Astrocyte of the cerebellum (primary cell): ENCODE measurements at regions not wholly inside any gene's neighbourhood (a gene's known extent, or its start where the extent isn't known, plus 50 kb on each side); places are given as distances from the start of the nearest gene placed in this dataset.
"Not testable (repeated sequence)": the region's sequence is repeated elsewhere in the genome, so short reads cannot be mapped to it uniquely, and the experiment has no call there.

ENCODE experiments used
- DNase-seq: peaks from one replicate; pipeline ENCODE4 v3.0.0-alpha.2; 2011; ENCODE audit warnings: low read depth
- H3K4me3 ChIP-seq: 2 replicates; pipeline ENCODE4 v1.5.1; 2011; ENCODE audit warnings: mild to moderate bottlenecking, low read depth, low read length, moderate library complexity
- CTCF ChIP-seq: IDR thresholded peaks from 2 replicates; pipeline ENCODE4 v1.5.1; 2012; ENCODE audit warnings: low read length, low read depth, moderate library complexity, mild to moderate bottlenecking; ENCODE audit errors: missing control alignments
- in situ Hi-C: cut with HindIII; loops from 2 replicates; pipeline ENCODE4 v1.10.0; 2017; ENCODE audit warnings: low sequenced_read_pairs

- no peak for TF ChIP-seq CTCF
- in situ Hi-C loops: no loop called here
- no peak overlapping the region for H3K4me3 ChIP-seq
- peak; percentile 94 for DNase-seq
Measured at GRCh38 chr10:47164126-47164799, 135.7 kb upstream of the GDF10 start.

GRCh38 chr10:47164800-47165128, 135.2 kb upstream of the GDF10 start:
- no peak overlapping the region for H3K4me3 ChIP-seq
- DNase-seq: no peak
- in situ Hi-C loops: no loop called here
- TF ChIP-seq CTCF: no peak

GRCh38 chr10:47165168-47165710, 134.8 kb upstream of the GDF10 start:
- TF ChIP-seq CTCF: no peak
- no peak overlapping the region for H3K4me3 ChIP-seq
- in situ Hi-C loops: no loop called here
- no peak for DNase-seq

- no peak overlapping the region for H3K4me3 ChIP-seq
- no peak for TF ChIP-seq CTCF
- in situ Hi-C loops: no loop called here
- peak; percentile 50 for DNase-seq
Measured at GRCh38 chr10:47165711-47166404, 134.1 kb upstream of the GDF10 start.

GRCh38 chr10:47166405-47166777, 133.6 kb upstream of the GDF10 start:
- DNase-seq: no peak
- no peak overlapping the region for H3K4me3 ChIP-seq
- no peak for TF ChIP-seq CTCF
- in situ Hi-C loops: no loop called here

GRCh38 chr10:47166808-47167581, 133.0 kb upstream of the GDF10 start:
- DNase-seq, in situ Hi-C loops, H3K4me3 ChIP-seq: not testable (repeated sequence)

GRCh38 chr10:47167591-47167990, 132.4 kb upstream of the GDF10 start:
- TF ChIP-seq CTCF: no peak
- in situ Hi-C loops: no loop called here
- no peak overlapping the region for H3K4me3 ChIP-seq
- DNase-seq: no peak
